HEK293T (cell line): ENCODE measurements at regions not wholly inside any gene's neighbourhood (a gene's known extent, or its start where the extent isn't known, plus 50 kb on each side); places are given as distances from the start of the nearest gene placed in this dataset.
"Not testable (repeated sequence)": the region's sequence is repeated elsewhere in the genome, so short reads cannot be mapped to it uniquely, and the experiment has no call there.

Experiments
- CTCF ChIA-PET: fragments of 350-600 bp; formaldehyde crosslinking; extraction: SDS; loops from one replicate; lab custom pipeline; 2021; ENCODE audit warnings: antibody characterized with exemption, inconsistent platforms; lab: Yijun Ruan, JAX
- POLR2A ChIA-PET: fragments of 350-600 bp; formaldehyde crosslinking; extraction: SDS; loops from one replicate; lab custom pipeline; 2020; ENCODE audit warnings: antibody characterized with exemption, inconsistent platforms; lab: Yijun Ruan, JAX
- DNase-seq: peaks from one replicate; pipeline ENCODE4 v3.0.0; 2012; ENCODE audit warnings: mixed read lengths; ENCODE audit errors: extremely low spot score
- ARNT ChIP-seq: fragments of 450-650 bp; IDR thresholded peaks from 2 replicates; pipeline ENCODE4 v1.6.1; 2017; ENCODE audit warnings: mild to moderate bottlenecking
- BHLHE40 ChIP-seq: fragments of 450-650 bp; IDR thresholded peaks from 2 replicates; pipeline ENCODE4 v1.6.1; 2016; ENCODE audit warnings: mild to moderate bottlenecking, moderate library complexity, borderline replicate concordance
- CTBP1 ChIP-seq: fragments of 450-650 bp; IDR thresholded peaks from 2 replicates; pipeline ENCODE4 v1.6.1; 2016; ENCODE audit warnings: borderline replicate concordance
- ELF4 ChIP-seq: fragments of 450-650 bp; IDR thresholded peaks from 2 replicates; pipeline ENCODE4 v1.6.1; 2017; ENCODE audit warnings: antibody characterized with exemption
- FOXA1 ChIP-seq: fragments of 450-650 bp; IDR thresholded peaks from 2 replicates; pipeline ENCODE4 v1.6.1; 2016; ENCODE audit warnings: mild to moderate bottlenecking
- FOXK2 ChIP-seq: fragments of 450-650 bp; IDR thresholded peaks from 2 replicates; pipeline ENCODE4 v1.6.1; 2016; ENCODE audit warnings: mild to moderate bottlenecking
- FOXM1 ChIP-seq: fragments of 450-650 bp; IDR thresholded peaks from 2 replicates; pipeline ENCODE4 v1.6.1; 2017; ENCODE audit warnings: mild to moderate bottlenecking, borderline replicate concordance
- HDGF ChIP-seq: fragments of 450-650 bp; IDR thresholded peaks from 2 replicates; pipeline ENCODE4 v1.6.1; 2017; ENCODE audit warnings: antibody characterized with exemption, borderline replicate concordance
- L3MBTL2 ChIP-seq: fragments of 450-650 bp; conservative IDR thresholded peaks from 2 replicates; pipeline ENCODE4 v1.6.1; 2016; ENCODE audit warnings: mild to moderate bottlenecking
- LEF1 ChIP-seq: fragments of 450-650 bp; IDR thresholded peaks from 2 replicates; pipeline ENCODE4 v1.6.1; 2017; ENCODE audit warnings: mild to moderate bottlenecking, borderline replicate concordance
- NFRKB ChIP-seq: fragments of 450-650 bp; IDR thresholded peaks from 2 replicates; pipeline ENCODE4 v1.6.1; 2016; ENCODE audit warnings: mild to moderate bottlenecking, moderate library complexity
- PKNOX1 ChIP-seq: fragments of 450-650 bp; IDR thresholded peaks from 2 replicates; pipeline ENCODE4 v1.6.1; 2016
- SP1 ChIP-seq: fragments of 450-650 bp; IDR thresholded peaks from 2 replicates; pipeline ENCODE4 v1.6.1; 2017
- SUZ12 ChIP-seq: fragments of 450-650 bp; IDR thresholded peaks from 2 replicates; pipeline ENCODE4 v1.6.1; 2016; ENCODE audit warnings: mild to moderate bottlenecking
- TARDBP ChIP-seq: fragments of 450-650 bp; IDR thresholded peaks from 2 replicates; pipeline ENCODE4 v1.6.1; 2016
- ZNF384 ChIP-seq: fragments of 450-650 bp; IDR thresholded peaks from 2 replicates; pipeline ENCODE4 v1.6.1; 2016

GRCh38 chr4:97016186-97016907 is 1126.9 kb downstream of the STPG2 start:
- no peak for DNase-seq
- TF ChIP-seq L3MBTL2, result no peak
- TF ChIP-seq TARDBP, result no peak
- TF ChIP-seq BHLHE40, result no peak
- no peak for TF ChIP-seq FOXM1
- no peak for TF ChIP-seq CTBP1
- no peak for TF ChIP-seq NFRKB
- no peak for TF ChIP-seq ZNF384
- no peak for TF ChIP-seq PKNOX1
- ChIA-PET CTCF (no interaction called here), POLR2A (no interaction called here)

- ChIA-PET POLR2A (no interaction called here), CTCF (no interaction called here)
Measured at GRCh38 chr4:97027728-97028410, 1115.4 kb downstream of the STPG2 start.

GRCh38 chr4:97028785-97029184 is 1114.5 kb downstream of the STPG2 start:
- DNase-seq, result no peak
- CTCF ChIA-PET, result no interaction called here
- POLR2A ChIA-PET, result no interaction called here
- TF ChIP-seq FOXA1 (no peak), HDGF (no peak), ARNT (no peak)

More at GRCh38 chr4:97027728-97028410, 1115.4 kb downstream of the STPG2 start:
- peak; percentile 76 for TF ChIP-seq CTBP1
- peak; percentile 53 for TF ChIP-seq ZNF384
- TF ChIP-seq HDGF, result no peak
- TF ChIP-seq TARDBP, result no peak
- TF ChIP-seq PKNOX1, result peak; percentile 94
- DNase-seq, result no peak

- POLR2A ChIA-PET, CTCF ChIA-PET: not testable (repeated sequence)
- DNase-seq, result peak; percentile 21
Measured at GRCh38 chr4:97037411-97038145, 1105.7 kb downstream of the STPG2 start.

- no peak for DNase-seq
- ChIA-PET CTCF (no interaction called here), POLR2A (no interaction called here)
- TF ChIP-seq ELF4, result no peak
- no peak for TF ChIP-seq SUZ12
- no peak for TF ChIP-seq BHLHE40
- TF ChIP-seq FOXK2, result no peak
- TF ChIP-seq PKNOX1, result no peak
- no peak for TF ChIP-seq LEF1
- no peak for TF ChIP-seq FOXM1
- no peak for TF ChIP-seq FOXA1
Measured at GRCh38 chr4:97038146-97038516, 1105.1 kb downstream of the STPG2 start.

- CTCF ChIA-PET, result no interaction called here
- POLR2A ChIA-PET, result no interaction called here
- TF ChIP-seq FOXA1 (no peak), CTBP1 (no peak), HDGF (no peak), SP1 (no peak), NFRKB (no peak), PKNOX1 (no peak), LEF1 (no peak), TARDBP (no peak), ZNF384 (no peak), ELF4 (no peak), ARNT (no peak), BHLHE40 (no peak), FOXK2 (no peak), L3MBTL2 (no peak), SUZ12 (no peak), FOXM1 (no peak)
- no peak for DNase-seq
Measured at GRCh38 chr4:97072666-97073065, 1070.6 kb downstream of the STPG2 start.
